M059J (cell line): ENCODE measurements at regions not wholly inside any gene's neighbourhood (a gene's known extent, or its start where the extent isn't known, plus 50 kb on each side); places are given as distances from the start of the nearest gene placed in this dataset.
"Not testable (repeated sequence)": the region's sequence is repeated elsewhere in the genome, so short reads cannot be mapped to it uniquely, and the experiment has no call there.

ENCODE experiments used
- DNase-seq: peaks from one replicate; pipeline ENCODE4 v3.0.0-alpha.2; 2012; ENCODE audit warnings: low read depth

DNA sequence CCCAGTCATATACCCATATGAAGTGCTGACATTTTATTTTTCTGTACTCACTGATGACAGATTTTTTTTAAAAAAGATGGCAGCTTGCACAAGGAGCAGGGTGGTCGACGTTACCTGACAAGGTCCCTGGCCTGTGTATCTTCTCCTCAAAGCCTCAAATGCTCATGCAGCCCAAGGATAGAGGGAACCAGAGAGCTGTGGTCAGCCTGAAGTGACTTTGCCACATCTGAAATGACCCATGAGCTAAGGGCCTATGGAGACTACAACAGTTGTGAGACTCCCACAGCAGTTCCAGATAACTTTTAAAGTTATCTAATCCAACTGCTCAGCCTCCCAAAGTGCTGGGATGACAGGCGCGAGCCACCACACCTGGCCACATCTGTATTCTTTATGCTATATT is 131.1 kb downstream of the GLUL start:
- DNase-seq, result peak; percentile 14

DNA sequence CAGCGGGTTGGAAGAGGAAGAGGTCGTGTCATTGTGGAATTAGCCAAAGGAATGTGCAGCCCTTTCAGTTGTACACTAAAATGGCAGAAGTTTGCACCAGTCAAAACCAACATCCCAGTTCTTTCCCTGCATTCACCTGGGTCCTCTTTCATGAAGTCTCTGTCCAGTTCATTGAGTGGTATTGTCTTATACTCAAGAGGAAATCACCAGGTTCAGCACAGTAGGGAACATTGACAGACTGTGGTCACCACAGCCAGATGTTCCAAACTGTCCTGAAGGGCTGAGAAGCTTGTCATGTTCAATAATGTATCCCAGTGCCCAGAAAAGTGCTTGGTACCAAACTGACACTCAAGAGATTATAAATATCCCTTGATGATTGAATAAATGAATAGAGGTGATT is 131.6 kb downstream of the GLUL start:
- no peak for DNase-seq

DNA sequence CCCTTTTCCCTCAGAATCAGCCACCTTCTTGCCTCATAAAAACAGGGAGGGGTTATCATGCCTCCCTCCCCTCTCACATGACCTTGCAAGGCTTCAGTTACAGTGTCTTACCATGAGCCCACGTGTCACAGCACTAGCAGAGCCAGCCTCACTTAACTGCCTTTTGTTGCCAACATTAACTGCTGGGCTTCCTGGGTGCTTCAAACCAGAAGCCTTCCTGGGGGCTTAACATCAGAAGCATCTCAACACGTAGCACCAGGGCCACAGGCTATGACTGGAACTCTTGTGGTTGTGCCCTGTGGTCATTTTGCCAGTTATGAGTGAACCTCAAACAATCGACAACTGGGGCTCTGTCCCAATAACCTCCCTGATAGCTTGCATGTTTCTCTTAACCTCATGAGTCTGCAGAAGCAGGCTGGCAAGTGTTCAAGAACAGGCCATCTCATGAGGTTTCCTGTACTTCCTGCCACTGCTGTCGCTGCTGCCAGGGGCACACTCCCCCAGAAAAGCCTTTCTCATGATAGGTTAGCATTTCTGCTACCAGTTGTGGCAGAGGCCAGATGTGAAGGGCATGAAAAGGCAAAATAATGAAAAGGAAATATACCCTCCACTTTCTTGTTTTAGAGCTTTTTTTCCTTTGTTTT is 132.2 kb downstream of the GLUL start:
- peak; percentile 99 for DNase-seq

DNA sequence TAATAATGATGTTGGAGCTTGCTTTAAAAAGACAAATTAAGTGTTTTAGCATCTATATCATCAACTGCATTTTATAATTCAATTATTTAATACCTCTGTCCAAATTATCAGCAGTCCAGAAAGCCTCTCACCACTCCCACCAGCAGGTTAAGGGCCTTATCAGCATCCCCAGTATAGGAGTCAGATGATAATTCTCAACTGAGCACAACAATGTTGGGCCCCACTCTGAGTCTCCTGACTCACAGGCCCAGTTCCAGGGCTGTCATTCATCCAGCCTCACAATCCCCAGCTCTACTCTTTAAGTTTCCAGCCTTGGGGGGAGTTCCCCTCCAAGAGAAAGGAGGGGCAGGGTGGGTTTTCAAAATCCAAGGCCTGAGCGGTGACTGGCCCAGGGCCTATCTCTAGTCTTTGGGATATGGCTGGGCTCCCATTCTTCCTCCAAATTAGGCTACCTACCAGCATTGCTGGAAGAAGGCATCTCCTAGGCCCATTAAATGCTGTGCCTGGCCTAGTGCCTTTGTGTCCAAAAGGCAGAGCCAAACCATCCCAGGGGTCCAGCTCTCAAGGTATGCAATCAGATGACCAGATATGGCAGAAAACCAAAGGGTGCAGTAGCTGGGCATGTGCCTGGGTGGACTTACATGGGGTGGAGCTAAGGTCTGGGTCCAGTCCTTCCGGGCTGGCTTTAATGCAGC is 134.1 kb downstream of the GLUL start:
- peak; percentile 11 for DNase-seq

DNA sequence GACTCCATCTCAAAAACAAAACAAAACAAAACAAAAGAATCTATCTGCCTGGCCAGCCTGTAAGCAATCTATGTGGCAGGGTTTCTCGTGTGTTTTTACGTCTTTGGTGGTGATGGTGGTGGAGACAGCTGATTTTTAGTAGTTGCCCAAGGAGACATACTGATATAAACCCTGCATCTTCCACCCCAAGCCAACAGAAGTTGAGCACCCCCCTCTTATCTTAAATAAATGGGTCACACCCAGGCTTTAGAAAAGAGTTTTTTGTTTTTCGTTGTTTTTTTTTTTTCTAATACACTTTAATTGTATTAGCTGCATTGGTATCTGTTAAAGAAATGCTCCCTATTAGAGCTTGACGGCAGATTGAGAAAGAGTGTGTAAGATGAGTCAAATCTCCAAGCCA is 134.7 kb downstream of the GLUL start:
- no peak for DNase-seq

DNA sequence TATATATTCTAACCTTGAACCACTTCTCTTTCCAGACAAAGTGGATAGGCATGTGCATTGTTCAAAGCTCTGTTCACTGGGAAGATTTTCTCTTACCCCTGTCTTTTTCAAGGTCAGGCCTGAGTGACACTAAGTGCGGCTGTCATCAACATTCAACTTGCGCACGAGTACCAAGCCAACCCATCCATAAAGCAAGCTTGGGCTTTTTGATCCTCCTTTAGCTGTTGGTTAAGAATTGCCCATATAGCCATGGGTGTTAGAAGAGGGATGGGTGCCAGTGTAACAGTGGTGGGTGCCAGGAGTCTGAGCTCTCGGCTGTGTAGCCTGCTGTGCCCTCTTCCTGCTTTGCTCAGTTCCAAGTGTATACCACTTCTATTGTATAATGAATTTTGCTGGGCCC is 136.1 kb downstream of the GLUL start:
- no peak for DNase-seq

DNA sequence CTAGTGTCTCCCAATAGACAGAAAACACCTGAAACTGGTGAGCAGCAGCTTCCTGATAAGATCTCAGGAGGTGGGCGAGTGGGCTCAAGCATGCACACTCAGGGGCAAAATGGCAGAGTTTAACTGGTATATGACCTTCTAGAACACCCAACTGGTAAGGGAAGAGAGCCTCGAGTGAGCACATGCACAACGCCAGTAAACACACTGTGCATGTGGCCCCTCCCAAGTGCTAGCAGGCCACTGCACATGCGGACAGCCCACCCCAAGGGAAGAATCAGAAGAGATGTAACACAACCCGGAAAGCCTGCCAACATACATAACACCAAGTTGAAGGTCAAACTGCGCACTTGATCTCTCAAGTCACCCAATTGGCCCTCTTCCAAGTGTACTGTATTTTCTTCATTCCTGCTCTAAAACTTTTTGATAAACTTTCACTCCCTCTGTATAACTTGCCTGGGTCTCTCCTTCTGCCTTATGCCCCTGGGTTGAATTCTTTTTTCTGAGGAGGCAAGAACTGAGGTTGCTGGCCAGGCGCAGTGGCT is 138.2 kb downstream of the GLUL start:
- DNase-seq, result no peak

DNA sequence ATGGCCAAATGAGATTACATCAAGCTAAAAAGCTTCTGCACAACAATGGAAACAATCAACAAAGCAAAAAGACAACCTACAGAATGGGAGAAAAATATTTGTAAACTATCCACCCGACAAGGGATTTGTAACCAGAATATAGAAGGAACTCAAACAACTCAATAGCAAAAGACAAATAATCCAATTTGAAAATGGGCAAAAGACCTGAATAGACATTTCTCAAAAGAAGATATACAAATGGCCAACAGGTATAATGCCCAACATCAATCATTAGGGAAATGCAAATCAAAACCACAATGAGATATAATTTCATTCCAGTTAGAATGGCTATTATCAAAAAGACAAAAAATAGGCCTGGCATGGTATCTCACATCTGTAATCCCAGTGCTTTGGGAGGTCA is 140.0 kb downstream of the GLUL start:
- no peak for DNase-seq

DNA sequence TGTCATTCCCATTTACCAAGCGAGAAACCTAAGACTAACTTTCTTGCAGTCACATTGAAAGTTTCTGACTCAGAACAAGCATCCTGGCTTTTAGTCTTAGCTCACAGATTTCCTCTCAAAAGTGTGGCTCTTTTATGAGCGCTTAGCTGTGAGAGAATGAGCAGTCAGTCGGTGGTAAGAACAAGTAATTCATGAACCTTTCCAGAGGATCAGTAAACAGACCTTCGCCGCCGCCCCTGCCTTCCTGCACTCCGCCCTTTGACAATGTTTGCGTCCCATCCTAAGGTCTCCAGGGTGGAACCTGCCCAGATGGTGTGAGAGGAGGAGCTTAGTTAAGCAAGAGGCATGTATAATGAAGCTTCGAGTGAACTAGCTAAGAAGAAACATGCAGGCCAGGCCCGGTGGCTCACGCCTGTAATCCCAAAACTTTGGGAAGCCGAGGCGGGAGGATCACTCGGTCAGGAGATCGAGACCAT is 142.4 kb downstream of the GLUL start:
- DNase-seq, result no peak

DNA sequence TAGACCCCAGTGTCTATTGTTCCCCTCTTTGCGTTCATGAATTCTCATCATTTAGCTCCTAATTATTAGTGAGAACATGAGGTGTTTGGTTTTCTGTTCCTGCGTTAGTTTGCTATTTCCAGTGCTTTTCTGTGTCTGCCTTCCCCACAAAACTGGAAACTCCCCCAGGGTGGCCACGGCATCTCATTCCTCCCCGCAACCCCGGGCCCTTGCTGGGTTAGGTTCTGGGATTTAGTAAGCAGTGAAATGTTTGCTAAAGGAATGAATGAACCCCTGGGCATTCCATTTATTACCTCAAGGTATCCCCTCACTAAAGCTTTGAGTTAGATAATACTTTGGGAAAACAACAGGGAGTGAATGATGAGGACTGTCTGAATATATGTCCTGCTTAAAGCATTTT is 142.9 kb downstream of the GLUL start:
- DNase-seq, result no peak

DNA sequence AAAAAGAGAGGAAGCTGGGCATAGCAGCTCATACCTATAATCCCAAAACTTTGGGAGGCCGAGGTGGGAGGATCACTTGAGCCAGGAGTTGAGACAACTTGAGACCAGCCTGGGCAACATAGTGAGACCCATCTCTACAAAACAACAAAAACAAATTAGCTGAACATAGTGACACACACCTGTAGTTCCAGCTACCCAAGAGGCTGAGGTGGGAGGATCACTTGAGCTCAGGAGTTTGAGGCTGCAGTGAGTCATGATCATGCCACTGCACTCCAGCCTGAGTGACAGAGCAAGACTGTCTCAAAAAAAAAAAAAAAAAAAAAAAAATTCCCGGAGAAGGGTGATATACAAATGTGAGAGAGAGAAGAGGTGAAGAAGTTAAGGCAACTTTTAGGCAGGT is 143.8 kb downstream of the GLUL start:
- not testable (repeated sequence) for DNase-seq

DNA sequence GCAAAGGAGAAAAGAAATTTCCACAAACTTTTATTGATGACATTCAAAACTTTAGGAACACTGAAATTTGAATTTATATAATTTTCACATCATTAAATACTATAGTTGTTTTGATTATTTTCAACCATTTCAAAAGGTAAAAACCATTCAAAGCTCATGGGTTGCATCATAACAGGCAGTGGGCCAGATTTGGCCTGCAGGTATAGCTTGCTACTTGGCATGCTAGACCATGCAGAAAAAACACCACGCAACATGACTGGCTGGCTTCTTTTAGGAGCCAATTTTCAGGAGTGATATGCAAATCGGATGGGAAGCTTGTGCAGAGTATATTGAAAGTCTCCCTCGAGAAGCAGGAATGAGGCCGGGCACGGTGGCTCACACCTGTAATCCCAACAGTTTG is 144.8 kb downstream of the GLUL start:
- DNase-seq, result no peak

DNA sequence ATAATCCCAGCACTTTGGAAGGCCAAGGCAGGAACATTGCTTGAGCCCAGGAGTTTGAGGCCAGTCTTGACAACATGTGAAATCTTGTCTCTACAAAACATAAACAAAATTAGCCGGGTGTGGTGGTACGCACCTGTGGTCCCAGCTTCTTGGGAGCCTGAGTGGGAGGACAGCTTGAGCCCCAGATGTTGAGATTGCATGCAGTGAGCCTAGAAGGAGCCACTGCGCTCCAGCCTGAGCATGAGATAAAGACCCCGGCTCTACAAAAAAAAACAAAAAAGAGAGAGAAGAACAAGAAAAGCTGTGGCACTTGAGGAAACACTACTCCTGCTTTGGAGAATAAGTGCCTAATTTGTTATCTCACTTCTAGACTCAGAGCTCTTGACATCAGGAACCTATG is 146.6 kb downstream of the GLUL start:
- no peak for DNase-seq

DNA sequence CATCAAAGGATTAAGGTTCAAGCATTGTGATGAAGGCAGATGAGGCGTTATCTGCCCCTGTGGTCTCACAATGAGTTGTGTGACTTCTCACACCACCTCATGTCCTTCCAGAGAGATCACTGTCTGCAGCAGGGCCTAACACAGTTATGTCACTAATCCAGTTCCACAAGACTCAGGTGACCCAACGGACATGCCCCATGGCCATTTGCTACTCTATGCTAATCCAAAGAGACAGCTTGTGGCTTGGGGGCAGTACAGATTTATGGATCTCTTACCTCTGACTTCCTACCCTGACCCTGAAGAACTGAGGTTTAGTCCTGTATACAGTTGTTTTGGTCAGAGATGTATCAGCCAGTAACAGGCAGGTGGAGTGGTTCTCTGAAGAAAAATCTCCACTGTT is 147.1 kb downstream of the GLUL start:
- no peak for DNase-seq

DNA sequence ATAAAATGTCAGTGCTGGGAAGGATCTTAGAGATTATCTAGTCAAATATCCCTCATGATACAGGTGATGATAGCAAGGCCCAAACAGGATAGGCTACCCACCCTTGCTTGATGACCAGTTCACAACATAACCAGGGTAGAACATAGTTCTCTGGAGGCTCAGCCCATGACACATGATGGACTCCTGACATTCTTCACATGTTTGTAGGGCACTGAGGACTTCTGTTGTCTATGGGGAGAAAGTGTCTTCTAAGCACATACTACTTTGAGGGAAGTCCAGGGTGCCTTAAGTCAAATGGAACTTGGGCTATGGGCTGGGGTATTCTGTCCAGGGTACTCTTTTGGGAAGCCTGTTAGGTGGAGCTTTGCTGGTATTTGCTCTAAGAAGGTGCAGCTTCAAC is 148.9 kb downstream of the GLUL start:
- DNase-seq, result no peak

DNA sequence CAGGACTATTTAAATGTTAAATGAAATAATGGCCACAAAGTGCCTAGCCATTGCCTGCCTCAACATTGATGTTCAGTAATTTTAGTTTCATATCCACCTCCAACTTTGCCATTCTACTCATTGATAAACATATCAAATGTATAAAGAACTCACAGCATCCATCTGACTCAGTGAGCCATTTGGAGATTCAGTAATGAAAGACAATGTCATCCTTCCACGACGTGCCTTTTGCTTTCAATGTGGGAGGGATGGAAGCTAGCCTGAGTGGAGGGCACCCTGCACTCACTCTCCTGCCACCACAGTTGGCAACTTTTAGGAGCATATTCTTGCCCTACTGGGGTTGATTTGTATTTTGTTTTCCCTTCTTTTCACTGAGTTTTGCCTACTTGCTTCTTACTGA is 151.5 kb downstream of the GLUL start:
- no peak for DNase-seq

DNA sequence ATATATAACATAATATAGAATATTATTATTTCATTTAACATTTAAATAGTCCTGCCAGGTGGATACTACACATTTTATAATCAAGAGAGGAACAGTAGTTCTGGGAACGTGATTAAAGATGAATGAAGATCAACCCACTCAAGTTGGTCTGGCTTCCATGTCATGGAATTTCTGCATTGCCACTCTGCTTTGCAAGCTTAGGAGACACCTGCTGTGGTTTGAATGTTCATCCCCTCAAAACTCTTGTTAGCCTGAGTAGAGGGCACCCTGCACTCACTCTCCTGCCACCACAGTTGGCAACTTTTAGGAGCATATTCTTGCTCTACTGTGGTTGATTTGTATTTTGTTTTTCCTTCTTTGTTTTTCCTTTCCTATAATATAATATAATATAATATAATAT is 153.2 kb downstream of the GLUL start:
- no peak for DNase-seq

DNA sequence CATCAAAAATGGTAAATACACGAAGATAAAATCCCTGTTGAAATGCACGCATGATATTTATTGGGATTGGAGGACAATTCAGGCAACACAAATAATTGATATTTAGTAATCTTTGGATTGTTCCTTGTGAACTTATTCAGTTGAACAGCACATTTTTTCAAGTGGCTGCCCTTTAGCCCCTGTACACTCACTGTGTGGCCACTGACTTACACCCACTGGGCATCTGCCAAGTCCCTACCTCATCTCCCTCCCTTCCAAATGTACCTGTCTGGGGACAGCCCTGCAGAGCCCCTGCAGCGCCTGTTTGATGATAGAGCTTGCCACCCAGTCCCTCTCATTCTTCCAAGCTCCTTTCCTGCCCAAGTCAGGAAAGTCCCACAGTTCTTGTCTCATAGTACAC is 154.3 kb downstream of the GLUL start:
- peak; percentile 26 for DNase-seq

DNA sequence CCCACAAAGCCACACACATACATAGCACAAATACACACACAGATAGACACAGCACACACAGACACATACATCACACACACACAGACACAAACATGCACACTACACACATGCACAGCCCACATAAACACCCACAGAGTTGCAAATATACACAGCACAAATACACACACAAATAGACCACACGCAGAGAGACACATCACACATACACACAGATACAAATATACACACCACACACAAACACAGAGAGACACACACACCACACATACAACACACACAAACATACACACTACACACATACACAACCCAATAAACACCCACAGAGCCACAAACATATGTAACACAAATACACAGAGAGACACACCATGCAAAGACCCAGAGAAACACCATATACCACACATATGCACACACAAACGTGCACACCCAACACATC is 154.9 kb downstream of the GLUL start:
- no peak for DNase-seq

DNA sequence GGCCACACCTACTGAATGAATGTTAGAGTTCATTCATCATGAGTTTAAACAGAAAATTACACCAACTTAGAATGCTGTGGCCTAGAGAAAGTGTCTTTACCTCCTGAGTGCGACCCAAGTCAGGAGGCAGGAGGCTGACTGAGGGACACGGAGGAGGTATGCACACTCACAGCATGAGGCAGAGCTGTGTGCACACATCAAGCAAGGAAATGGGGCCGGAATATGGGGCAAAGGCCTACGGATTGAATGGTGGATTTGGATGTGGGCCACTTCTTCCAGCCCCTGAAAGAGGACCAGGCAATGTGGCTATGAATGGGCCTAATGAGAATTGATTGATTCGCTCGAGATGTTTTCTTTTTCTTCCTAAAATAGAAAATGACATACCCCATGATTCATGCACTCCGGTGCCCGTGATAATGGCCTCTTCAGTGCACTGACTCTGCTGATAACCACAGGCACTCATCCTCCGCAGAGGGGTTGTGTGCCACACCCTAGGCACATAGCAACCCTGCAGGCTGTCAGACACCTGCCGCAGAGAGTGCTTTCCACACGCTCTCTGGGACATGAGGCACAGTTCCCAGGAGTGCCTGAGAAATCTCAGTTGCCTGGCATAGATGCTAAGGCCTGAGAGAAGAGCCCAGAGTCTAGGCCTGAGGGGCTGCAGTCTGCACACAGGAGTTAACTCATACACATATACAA is 155.5 kb downstream of the GLUL start:
- peak; percentile 71 for DNase-seq

DNA sequence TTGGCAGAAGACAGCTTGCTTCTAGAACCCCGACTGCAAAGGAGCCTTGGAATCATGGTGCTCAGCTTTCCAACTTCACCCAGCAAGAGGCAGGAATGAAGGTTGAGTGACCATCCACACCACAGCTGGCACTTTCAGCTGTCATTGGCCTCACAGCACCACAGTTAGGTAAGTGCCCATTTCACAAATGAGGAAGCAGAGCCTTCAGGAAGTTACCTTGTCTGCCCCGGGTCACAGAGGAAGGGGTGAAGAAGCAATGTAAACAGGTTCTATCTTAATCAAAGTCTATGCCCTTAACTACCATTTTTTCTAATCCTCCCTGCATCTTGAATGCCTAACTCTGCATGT is 156.0 kb downstream of the GLUL start:
- no peak for DNase-seq

DNA sequence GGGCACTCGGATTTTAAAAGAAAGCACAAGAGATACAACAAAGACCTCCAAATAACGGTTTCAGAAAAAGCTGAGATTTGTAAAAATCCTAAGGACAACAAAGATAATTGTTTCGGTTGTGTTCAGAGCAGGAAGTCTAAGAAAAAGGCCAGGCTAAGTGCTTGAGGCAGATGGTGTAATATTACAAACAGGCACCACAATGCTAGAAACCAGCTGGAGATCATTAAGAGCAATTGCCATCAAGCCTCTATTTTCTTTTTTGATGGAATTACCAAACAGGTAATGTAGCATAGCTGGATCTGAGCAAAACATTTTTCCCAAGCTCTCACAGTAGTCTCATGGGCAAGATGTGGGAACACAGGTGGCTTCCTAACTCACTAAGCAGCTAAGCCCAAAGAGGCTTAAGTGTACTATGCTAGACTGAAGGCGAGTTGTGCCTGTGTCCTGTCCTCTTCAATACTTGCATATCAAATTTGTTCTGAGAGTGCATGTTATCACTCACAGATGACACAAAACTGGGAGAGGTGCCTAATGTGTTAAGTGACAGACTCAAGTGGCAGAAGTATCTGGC is 161.6 kb downstream of the GLUL start:
- peak; percentile 32 for DNase-seq

DNA sequence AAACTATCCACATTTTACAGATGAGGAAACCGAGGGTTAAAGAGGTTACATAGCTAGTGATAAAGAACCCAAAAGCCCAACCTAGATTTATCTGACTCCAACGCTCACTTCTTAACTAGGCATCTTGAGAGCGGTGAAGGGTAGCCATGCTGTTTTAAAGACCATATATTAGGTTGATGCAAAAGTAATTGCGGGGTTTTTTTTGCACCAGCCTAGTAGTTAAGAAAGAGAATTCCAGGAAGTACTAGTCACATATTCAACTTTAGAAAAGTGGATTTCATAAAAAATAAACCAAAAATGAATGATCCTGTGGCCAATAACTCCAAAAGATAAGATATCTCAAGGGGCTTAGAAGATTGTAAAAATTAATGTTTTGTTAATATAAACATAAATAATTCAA is 162.1 kb downstream of the GLUL start:
- DNase-seq, result no peak
